MM.1S (cell line): ENCODE measurements at regions not wholly inside any gene's neighbourhood (a gene's known extent, or its start where the extent isn't known, plus 50 kb on each side); places are given as distances from the start of the nearest gene placed in this dataset.

Source experiments
- EZH2 ChIP-seq: fragments of 300-600 bp; sonication (generic); optimal IDR thresholded peaks from 2 replicates; pipeline ENCODE3; 2017; ENCODE audit warnings: low read depth, mild to moderate bottlenecking, antibody characterized with exemption, low read length, mixed read lengths
- EZH2phosphoT487 ChIP-seq: fragments of 300-600 bp; sonication (generic); IDR thresholded peaks from 2 replicates; pipeline ENCODE4 v1.6.1; 2018; ENCODE audit warnings: antibody characterized with exemption, low read length
- TF ChIP-seq, protein P1 (sequence below): fragments of 300-600 bp; sonication (generic); IDR thresholded peaks from 2 replicates; pipeline ENCODE4 v1.5.1; 2016; ENCODE audit warnings: antibody characterized with exemption, low read length, mixed read lengths

DNA sequence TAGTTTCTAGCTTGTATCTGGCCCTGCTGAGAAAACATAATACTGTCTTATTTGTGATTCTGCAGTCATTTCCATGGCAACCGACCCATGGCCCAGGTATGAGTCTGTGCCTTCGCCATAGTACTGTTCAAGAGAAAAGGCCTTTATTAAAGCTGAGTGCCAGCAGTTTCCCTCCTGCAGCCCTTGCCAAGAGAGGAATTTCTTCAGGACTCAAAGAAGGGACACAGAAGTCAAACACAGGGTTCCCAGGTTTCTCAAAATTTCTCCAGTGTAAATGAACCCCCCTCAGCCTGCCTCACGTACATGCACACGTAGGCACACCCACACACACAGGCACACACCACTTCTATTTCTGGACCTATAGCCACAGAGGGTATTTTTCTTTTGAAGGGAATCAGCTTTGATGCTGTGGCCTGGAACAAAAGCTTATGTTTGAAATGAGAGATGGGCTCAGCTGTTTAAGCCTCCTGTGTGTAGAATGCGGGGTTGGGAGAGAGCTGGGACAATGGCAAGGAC, 269.2 kb downstream of the PDCD6IP start:
- TF ChIP-seq EZH2 (no peak), EZH2phosphoT487 (no peak)
- TF ChIP-seq, protein P1, sequence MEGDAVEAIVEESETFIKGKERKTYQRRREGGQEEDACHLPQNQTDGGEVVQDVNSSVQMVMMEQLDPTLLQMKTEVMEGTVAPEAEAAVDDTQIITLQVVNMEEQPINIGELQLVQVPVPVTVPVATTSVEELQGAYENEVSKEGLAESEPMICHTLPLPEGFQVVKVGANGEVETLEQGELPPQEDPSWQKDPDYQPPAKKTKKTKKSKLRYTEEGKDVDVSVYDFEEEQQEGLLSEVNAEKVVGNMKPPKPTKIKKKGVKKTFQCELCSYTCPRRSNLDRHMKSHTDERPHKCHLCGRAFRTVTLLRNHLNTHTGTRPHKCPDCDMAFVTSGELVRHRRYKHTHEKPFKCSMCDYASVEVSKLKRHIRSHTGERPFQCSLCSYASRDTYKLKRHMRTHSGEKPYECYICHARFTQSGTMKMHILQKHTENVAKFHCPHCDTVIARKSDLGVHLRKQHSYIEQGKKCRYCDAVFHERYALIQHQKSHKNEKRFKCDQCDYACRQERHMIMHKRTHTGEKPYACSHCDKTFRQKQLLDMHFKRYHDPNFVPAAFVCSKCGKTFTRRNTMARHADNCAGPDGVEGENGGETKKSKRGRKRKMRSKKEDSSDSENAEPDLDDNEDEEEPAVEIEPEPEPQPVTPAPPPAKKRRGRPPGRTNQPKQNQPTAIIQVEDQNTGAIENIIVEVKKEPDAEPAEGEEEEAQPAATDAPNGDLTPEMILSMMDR = no peak
